Spleen (tissue), 11 donors: ENCODE measurements at regions not wholly inside any gene's neighbourhood (a gene's known extent, or its start where the extent isn't known, plus 50 kb on each side); places are given as distances from the start of the nearest gene placed in this dataset.

Experiments
- DNase-seq: peaks from one replicate; pipeline ENCODE4 v3.0.0-alpha.2; 2020
- H3K27ac ChIP-seq, 8 donors: fragments of 200-600 bp; sonication (generic) in 7 of 8; 1 replicate in 4 of 8; 2 replicates in 4 of 8; pipeline versions ENCODE4 v1.5.0 to v1.8.0; 2016 to 2021; ENCODE audit warnings: inconsistent platforms in 4 of 8, mild to moderate bottlenecking in 4 of 8, moderate library complexity in 1 of 8
- H3K27me3 ChIP-seq, 7 donors: fragments of 200-600 bp; sonication (generic) in 6 of 7; replicated peaks in 1 of 7; 1 replicate in 4 of 7; 2 replicates in 3 of 7; pipeline versions ENCODE4 v1.5.0 to v1.8.0; 2016 to 2021; ENCODE audit warnings: inconsistent platforms in 3 of 7, mild to moderate bottlenecking in 1 of 7
- H3K36me3 ChIP-seq, 6 donors: fragments of 200-600 bp; sonication (generic) in 5 of 6; 1 replicate in 4 of 6; 2 replicates in 2 of 6; pipeline versions ENCODE4 v1.5.0 to v1.8.0; 2016 to 2021; ENCODE audit warnings: inconsistent platforms in 2 of 6
- H3K4me1 ChIP-seq, 6 donors: fragments of 200-600 bp; sonication (generic) in 5 of 6; 1 replicate in 3 of 6; 2 replicates in 3 of 6; pipeline versions ENCODE4 v1.5.0 to v1.8.0; 2016 to 2021; ENCODE audit warnings: inconsistent platforms in 3 of 6
- H3K4me3 ChIP-seq, 8 donors: fragments of 200-600 bp; sonication (generic) in 7 of 8; 1 replicate in 4 of 8; 2 replicates in 4 of 8; pipeline versions ENCODE4 v1.5.0 to v1.8.0; 2016 to 2021; ENCODE audit warnings: inconsistent platforms in 4 of 8, mild to moderate bottlenecking in 4 of 8, moderate library complexity in 2 of 8
- H3K9me3 ChIP-seq, 8 donors: fragments of 200-600 bp; sonication (generic) in 7 of 8; 1 replicate in 4 of 8; 2 replicates in 4 of 8; pipeline versions ENCODE4 v1.5.0 to v1.8.0; 2016 to 2021; ENCODE audit warnings: inconsistent platforms in 4 of 8
- CTCF ChIP-seq, 11 experiments: fragments of 200-600 bp in 7 of 11; fragments of 450-650 bp in 4 of 11; sonication (generic) in 4 of 11; IDR thresholded peaks in 8 of 11; conservative IDR thresholded peaks in 3 of 11; 1 replicate in 7 of 11; 2 replicates in 4 of 11; pipeline versions ENCODE4 v1.4.0 to v1.8.0; 2016 to 2021; ENCODE audit warnings: antibody characterized with exemption in 11 of 11, inconsistent platforms in 4 of 11, mild to moderate bottlenecking in 1 of 11
- POLR2A ChIP-seq, 3 donors: fragments of 450-650 bp; IDR thresholded peaks; one replicate each; pipeline ENCODE4 v1.5.1; 2017; ENCODE audit warnings: antibody characterized with exemption in 3 of 3, mild to moderate bottlenecking in 1 of 3
- POLR2AphosphoS5 ChIP-seq, 3 donors: sonication (generic); formaldehyde crosslinking; IDR thresholded peaks; one replicate each; pipeline ENCODE4 v1.5.1; 2017; ENCODE audit warnings: antibody characterized with exemption in 3 of 3
- WGBS, 5 donors: extraction: QIAGEN DNeasy Blood & Tissue Kit in 3 of 5; methylation state at CpG; one replicate each; pipeline versions ENCODE4 v1.1.5 to v1.1.7; 2013 to 2018; 5-methylcytosine and 5-hydroxymethylcytosine counted together
- intact Hi-C: fragments of 100-400 bp; cut with DNase I; formaldehyde crosslinking; loops from one replicate; pipeline ENCODE4 v1.15.0; 2023; ENCODE audit warnings: low total_unique reads
- donor health status: healthy with polysubstance abuse.
- donor health status: DM: no; HTN: no; CAD: no; lungs with moderate emphysema.
- donor health status: DM: no; HTN: no; CAD: no.
- donor health status: Bipolar disorder and iron deficiency.
- donor health status: healthy.
- donor health status: DM: no; HTN: no; CAD: no.
- donor health status: DM: yes; HTN: yes; CAD: no.

- WGBS, 5 donors: 65 to 90% (median 73%) methylated on average over 3 of the region's 3 CpGs
Observed at GRCh38 chr21:23725576-23725975, 1881.7 kb downstream of the MRPL39 start.

GRCh38 chr21:23718446-23719285, 1888.6 kb downstream of the MRPL39 start:
- H3K4me1 ChIP-seq: no peaks in the 10 kb centered on the region
- WGBS, 5 donors: 63 to 83% (median 72%) methylated on average over 6 of the region's 6 CpGs
- peaks cover 0 to 10% (median 0%) of the 10 kb centered on the region in 8 donors for H3K9me3 ChIP-seq
- H3K27ac ChIP-seq: no peak overlapping the region
- DNase-seq: no peak
- no peaks in the 10 kb centered on the region for H3K36me3 ChIP-seq
- no peaks in the 10 kb centered on the region for H3K27me3 ChIP-seq
- TF ChIP-seq POLR2AphosphoS5 (IDR thresholded peaks at IDR 0.05) (no peak), POLR2A (IDR thresholded peaks at IDR 0.05) (no peak)
- intact Hi-C loops: no loop called here
- no peak overlapping the region for H3K4me3 ChIP-seq

More at GRCh38 chr21:23725576-23725975, 1881.7 kb downstream of the MRPL39 start:
- no peak for TF ChIP-seq POLR2A (IDR thresholded peaks at IDR 0.05)
- TF ChIP-seq POLR2AphosphoS5 (IDR thresholded peaks at IDR 0.05): no peak
- no peak for TF ChIP-seq CTCF (IDR thresholded peaks at IDR 0.05 in 8 of 11, conservative IDR thresholded peaks at IDR 0.05 in 3 of 11)
- no peaks in the 10 kb centered on the region for H3K4me1 ChIP-seq
- H3K36me3 ChIP-seq: no peaks in the 10 kb centered on the region
- intact Hi-C loops: no loop called here
- no peak for DNase-seq
- H3K27ac ChIP-seq: no peak overlapping the region
- no peaks in the 10 kb centered on the region for H3K9me3 ChIP-seq
- H3K27me3 ChIP-seq: no peaks in the 10 kb centered on the region
- H3K4me3 ChIP-seq: no peak overlapping the region

- intact Hi-C loops: no loop called here
- Histone ChIP-seq H3K4me1 (no peaks in the 10 kb centered on the region), H3K9me3 (peaks cover 0 to 10% (median 0%) of the 10 kb centered on the region in 8 donors), H3K27ac (no peak overlapping the region), H3K4me3 (no peak overlapping the region), H3K27me3 (no peaks in the 10 kb centered on the region), H3K36me3 (no peaks in the 10 kb centered on the region)
- DNase-seq: no peak
- TF ChIP-seq CTCF (IDR thresholded peaks at IDR 0.05 in 8 of 11, conservative IDR thresholded peaks at IDR 0.05 in 3 of 11) (no peak), POLR2AphosphoS5 (IDR thresholded peaks at IDR 0.05) (no peak), POLR2A (IDR thresholded peaks at IDR 0.05) (no peak)
- 59 to 91% (median 65%) methylated on average over 1 of the region's 1 CpG for WGBS, 5 donors
Observed at GRCh38 chr21:23712166-23712565, 1895.1 kb downstream of the MRPL39 start.

- H3K4me3 ChIP-seq: no peak overlapping the region
- no peaks in the 10 kb centered on the region for H3K4me1 ChIP-seq
- H3K9me3 ChIP-seq: peaks cover 0 to 7% (median 0%) of the 10 kb centered on the region in 8 donors
- no peak overlapping the region for H3K27ac ChIP-seq
- DNase-seq: no peak
- H3K27me3 ChIP-seq: no peaks in the 10 kb centered on the region
- intact Hi-C loops: no loop called here
- H3K36me3 ChIP-seq: no peaks in the 10 kb centered on the region
- WGBS, 5 donors: 86 to 92% (median 88%) methylated on average over 2 of the region's 2 CpGs
- no peak for TF ChIP-seq CTCF (IDR thresholded peaks at IDR 0.05 in 8 of 11, conservative IDR thresholded peaks at IDR 0.05 in 3 of 11)
- TF ChIP-seq POLR2AphosphoS5 (IDR thresholded peaks at IDR 0.05): no peak
- no peak for TF ChIP-seq POLR2A (IDR thresholded peaks at IDR 0.05)
Observed at GRCh38 chr21:23706431-23706830, 1900.8 kb downstream of the MRPL39 start.
